ENCODE measurements at regions not wholly inside any gene's neighbourhood (a gene's known extent, or its start where the extent isn't known, plus 50 kb on each side); places are given as distances from the start of the nearest gene placed in this dataset.
A peak's percentile ranks its signal among the peaks of the same experiment; 100 is the strongest.

GRCh38 chr6:128666405-128666804 lies 146.0 kb upstream of the PTPRK start:
- no peak for DNase-seq

GRCh38 chr6:128663238-128663637 lies 142.8 kb upstream of the PTPRK start:
- DNase-seq, result no peak

DNA sequence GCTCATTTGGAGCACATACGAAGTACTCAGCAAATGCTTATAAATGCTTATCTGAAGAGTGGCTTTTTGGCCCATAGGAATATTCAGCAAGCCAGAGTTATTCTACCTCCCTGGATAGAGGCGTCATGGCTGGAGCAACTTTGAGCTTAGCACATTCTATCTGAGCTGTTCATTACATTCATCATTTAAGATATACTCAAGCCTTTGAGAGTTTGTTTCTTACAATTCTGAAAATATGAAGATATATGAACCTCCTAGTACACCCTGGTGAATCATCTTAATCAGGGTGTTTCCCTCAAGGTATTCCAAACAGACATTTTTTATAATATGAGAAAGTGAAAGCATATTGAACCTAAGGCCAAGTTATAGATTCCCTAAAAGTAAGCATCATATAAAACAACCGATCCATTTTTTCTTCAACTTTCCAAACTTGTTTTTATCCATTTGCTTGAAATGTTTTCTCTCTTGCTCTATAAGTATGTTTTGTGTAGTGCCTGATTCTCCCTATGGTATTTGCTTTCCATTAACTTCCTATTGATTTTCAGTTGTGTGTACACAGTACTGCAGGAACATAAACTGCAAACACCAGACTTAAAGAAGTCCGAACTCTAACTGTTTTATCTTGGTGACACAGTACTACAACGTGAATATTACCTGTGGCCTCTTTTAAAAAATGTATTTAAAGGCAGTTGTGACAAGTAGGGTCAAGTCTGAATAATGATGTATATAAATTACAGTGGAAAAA lies 139.7 kb upstream of the PTPRK start:
- no peak for DNase-seq

DNA sequence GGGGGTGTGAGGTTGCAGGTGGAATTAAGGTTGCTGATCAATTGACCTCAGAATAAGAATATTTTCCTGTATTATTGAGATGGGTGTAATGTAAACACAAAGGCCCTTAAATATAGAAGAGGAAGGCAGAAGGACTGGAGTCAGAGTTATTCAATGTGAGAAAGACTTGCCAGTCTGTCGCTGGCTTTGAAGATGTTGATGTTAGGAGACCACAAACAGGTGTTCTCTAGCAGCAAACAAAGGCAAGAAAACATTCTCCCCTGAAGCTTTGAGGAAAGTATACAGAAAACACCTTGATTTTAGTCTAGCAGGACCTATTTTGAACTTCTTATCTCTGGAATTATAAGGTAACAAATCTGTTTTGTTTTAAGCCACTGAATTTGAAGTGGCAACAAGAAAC lies 138.9 kb upstream of the PTPRK start:
- peak in 1 of 5 experiments; percentile 53 for DNase-seq

- no peak for DNase-seq
These were observed 136.8 kb upstream of the PTPRK start for GRCh38 chr6:128657181-128657580.

GRCh38 chr6:128655978-128656498 lies 135.6 kb upstream of the PTPRK start:
- DNase-seq, result peak in 1 of 5 experiments; percentile 90

GRCh38 chr6:128648022-128648598 lies 127.7 kb upstream of the PTPRK start:
- DNase-seq, result peak in 1 of 5 experiments; percentile 21

- no peak for DNase-seq
These were observed 121.7 kb upstream of the PTPRK start for GRCh38 chr6:128642132-128642531.

- DNase-seq, result no peak
These were observed 121.3 kb upstream of the PTPRK start for GRCh38 chr6:128641703-128642102.

DNA sequence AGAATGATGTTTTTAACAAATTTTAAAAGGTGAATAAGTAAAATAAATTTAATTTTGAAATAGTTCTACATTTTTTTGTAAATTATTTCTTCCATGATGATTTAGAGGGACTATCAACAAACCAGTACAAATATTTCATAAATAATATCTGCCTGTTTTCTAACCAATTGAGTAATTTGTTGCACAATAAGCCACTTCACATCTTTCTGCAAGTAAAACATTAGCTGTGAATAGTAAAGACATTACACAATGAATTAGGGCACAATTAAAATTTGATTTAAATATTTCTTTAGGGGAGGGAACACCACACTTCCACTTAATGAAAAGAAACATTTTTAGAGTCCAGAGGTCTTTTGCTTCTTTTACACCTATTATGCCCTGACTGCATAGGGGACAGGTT lies 118.4 kb upstream of the PTPRK start:
- no peak for DNase-seq

- no peak for DNase-seq
These were observed 114.8 kb upstream of the PTPRK start for GRCh38 chr6:128635219-128635618.

GRCh38 chr6:128632131-128632530 lies 111.7 kb upstream of the PTPRK start:
- no peak for DNase-seq

DNA sequence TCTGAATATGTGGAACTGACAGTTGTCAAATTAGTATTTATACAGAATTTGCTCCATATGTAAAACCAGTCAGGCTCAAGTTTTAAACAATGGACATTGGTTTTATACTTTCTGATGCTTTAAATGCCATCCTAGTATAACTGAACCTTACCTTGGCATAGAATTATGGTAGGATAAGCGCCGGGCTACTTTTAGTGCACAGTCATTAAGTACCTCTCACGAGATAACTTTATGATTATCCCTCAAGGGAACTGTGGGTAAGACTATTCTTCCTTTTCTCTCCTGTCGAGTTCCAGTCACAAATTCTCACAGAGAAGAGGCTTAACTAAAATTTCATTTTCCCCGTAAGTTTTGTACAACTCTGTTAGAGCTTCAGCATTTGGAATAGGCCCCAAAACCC lies 110.6 kb upstream of the PTPRK start:
- no peak for DNase-seq

- DNase-seq, result no peak
These were observed 109.8 kb upstream of the PTPRK start for GRCh38 chr6:128630213-128630612.

DNA sequence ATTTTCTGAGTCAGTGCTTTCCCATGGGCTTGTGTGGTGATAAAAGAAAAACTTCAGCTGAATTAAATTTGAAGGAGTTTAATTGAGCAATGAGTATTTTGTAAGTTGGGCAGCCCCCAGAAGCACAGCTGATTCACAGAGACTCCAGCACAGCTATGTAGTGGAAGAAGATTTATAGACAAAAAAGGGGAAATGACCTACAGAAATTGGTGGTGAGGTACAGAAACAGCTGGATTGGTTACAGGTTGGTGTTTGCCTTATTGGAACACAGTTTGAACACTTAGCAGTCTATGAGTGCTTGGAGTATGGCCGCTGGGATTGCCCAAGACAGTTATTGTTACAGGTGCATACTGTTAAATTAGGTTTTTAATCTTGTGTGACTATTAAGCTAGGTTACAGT lies 96.9 kb upstream of the PTPRK start:
- DNase-seq, result no peak

DNA sequence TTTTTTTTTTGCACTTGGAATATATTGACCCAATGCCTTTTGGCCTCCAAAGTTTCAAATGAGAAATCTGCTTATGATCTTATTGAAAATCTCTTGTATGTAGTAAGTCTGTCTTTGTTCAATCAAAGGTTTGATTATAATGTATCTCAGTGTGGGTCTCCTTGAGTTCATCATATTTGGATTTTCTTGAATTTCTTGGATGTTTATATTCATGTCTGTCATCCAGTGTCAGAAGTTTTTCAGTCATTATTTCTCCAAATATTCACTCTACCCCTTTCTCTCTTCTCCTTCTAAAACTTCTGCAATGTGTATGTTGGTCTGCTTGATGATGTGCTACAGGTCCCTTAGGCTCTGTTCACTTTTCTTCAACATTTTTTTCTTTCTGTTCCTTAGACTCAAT lies 95.9 kb upstream of the PTPRK start:
- DNase-seq, result no peak

DNA sequence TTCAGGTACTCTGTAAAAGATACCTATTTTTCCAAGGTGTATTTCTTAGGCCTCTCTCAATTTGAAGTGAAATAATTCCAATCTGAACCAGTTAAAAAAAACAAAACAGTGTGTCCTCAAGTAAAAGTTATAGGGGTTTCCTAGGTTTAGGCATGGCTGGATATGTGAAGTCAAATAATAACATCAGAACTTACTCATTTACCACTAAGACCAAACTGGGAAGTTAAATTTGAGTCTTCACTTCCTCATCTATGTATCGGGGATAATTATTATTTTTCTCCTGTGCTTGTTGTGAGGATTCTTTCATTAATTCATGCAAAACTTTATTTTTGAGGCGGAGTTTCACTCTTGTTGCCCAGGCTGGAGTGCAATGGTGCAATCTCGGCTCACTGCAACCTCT lies 86.2 kb upstream of the PTPRK start:
- no peak for DNase-seq

- no peak for DNase-seq
These were observed 85.6 kb upstream of the PTPRK start for GRCh38 chr6:128605961-128606360.

DNA sequence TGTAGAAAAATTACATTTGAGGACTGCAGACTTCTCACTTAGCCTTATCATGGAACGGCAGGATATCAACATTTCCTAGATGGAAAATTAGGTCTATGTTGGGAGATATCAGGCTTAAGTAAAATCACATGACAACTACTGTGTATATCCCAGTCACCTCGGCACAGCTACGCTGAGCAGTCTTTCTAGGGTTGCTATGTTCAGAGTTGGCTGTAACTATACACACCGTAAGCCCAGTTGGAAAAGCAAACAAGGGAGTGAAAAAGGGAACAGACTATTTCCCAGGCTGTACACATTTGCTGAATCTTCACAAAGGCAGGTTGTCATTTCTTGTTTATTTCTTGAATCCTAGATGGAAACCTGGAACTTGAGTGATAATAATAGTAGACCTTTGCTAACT lies 80.7 kb upstream of the PTPRK start:
- DNase-seq, result no peak

DNA sequence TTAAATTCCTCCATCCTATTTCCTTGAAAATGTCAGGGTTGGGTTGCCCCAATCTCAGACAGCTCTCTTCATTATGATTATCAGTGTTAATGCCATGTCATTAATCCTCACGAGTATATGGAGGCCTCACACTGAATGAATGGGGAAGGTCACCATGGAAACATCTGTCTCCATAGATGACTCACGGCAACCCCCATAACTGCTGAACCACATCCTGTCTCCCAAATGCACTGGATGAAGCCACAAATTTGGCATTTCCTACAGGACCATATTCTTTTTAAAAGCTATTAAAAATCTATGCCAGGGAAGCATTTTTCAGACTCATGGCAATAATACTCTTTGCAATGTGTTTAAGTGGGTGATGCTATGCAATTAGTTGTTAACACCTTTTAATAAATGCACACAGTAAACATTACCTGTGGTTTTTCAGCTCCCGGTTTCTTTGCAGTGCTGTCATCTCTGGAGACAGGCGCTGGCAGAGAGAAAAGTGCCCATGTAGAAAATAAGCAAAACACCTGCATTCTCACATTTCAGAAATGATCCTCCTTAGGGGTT lies 80.1 kb upstream of the PTPRK start:
- DNase-seq, result peak in 1 of 5 experiments; percentile 61

GRCh38 chr6:128599036-128599435 lies 78.6 kb upstream of the PTPRK start:
- DNase-seq, result no peak

- peak in 1 of 5 experiments; percentile 47 for DNase-seq
These were observed 78.2 kb upstream of the PTPRK start for GRCh38 chr6:128598571-128598970.

DNA sequence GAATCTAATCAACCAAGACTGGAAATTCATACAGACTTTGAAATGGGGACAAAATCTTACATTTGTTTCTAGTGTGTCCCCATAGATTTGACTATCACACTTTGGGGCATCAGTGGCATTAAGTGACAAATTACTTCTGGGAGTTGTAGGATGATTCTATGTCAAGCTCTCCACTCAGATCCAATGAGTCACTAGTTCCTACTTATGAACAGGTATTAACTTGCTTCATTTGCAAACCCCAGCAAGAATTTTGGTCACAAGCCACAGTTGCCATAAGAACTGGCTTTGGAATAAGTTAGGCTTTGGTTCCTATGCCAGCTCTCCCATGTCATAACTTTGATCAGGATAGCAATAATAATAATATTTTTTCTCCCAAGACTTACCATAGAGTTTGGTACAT lies 77.6 kb upstream of the PTPRK start:
- DNase-seq, result no peak

- no peak for DNase-seq
These were observed 76.6 kb upstream of the PTPRK start for GRCh38 chr6:128597004-128597403.

Measured in T-helper 2 cell (primary cell).